ENCODE measurements at regions not wholly inside any gene's neighbourhood (a gene's known extent, or its start where the extent isn't known, plus 50 kb on each side); places are given as distances from the start of the nearest gene placed in this dataset.

GRCh38 chr16:51402785-51403184, 251.7 kb upstream of the SALL1 start:
- Mint-ChIP-seq H3K27me3 (peaks cover 2% of the 10 kb centered on the region), H3K27ac (no peak overlapping the region), H3K36me3 (no peaks in the 10 kb centered on the region), H3K9me3 (peaks cover 11% of the 10 kb centered on the region), H3K4me1 (ENCODE audit: unreplicated experiment) (no peaks in the 10 kb centered on the region), H3K4me3 (no peak overlapping the region)
- no peak for TF ChIP-seq CTCF (conservative IDR thresholded peaks at IDR 0.05)
- no peak for DNase-seq (ENCODE audit: extremely low spot score, unreplicated experiment)

- TF ChIP-seq CTCF (conservative IDR thresholded peaks at IDR 0.05): no peak
- DNase-seq (ENCODE audit: extremely low spot score, unreplicated experiment): no peak
- Mint-ChIP-seq H3K4me1 (ENCODE audit: unreplicated experiment) (no peaks in the 10 kb centered on the region), H3K36me3 (no peaks in the 10 kb centered on the region), H3K27ac (no peak overlapping the region), H3K9me3 (peaks cover 11% of the 10 kb centered on the region), H3K4me3 (no peak overlapping the region), H3K27me3 (peaks cover 2% of the 10 kb centered on the region)
Measured at GRCh38 chr16:51402298-51402697, 251.2 kb upstream of the SALL1 start.

GRCh38 chr16:51401673-51402072, 250.6 kb upstream of the SALL1 start:
- no peak overlapping the region for H3K27ac Mint-ChIP-seq
- H3K4me1 Mint-ChIP-seq (ENCODE audit: unreplicated experiment): no peaks in the 10 kb centered on the region
- peaks cover 2% of the 10 kb centered on the region for H3K27me3 Mint-ChIP-seq
- no peaks in the 10 kb centered on the region for H3K36me3 Mint-ChIP-seq
- TF ChIP-seq CTCF (conservative IDR thresholded peaks at IDR 0.05): no peak
- H3K4me3 Mint-ChIP-seq: no peak overlapping the region
- peaks cover 11% of the 10 kb centered on the region for H3K9me3 Mint-ChIP-seq
- DNase-seq (ENCODE audit: extremely low spot score, unreplicated experiment): no peak

GRCh38 chr16:51399908-51400670, 249.0 kb upstream of the SALL1 start:
- Mint-ChIP-seq H3K9me3 (peaks cover 11% of the 10 kb centered on the region), H3K4me3 (no peak overlapping the region), H3K27ac (no peak overlapping the region), H3K27me3 (peaks cover 2% of the 10 kb centered on the region), H3K4me1 (ENCODE audit: unreplicated experiment) (no peaks in the 10 kb centered on the region), H3K36me3 (no peaks in the 10 kb centered on the region)
- no peak for DNase-seq (ENCODE audit: extremely low spot score, unreplicated experiment)
- TF ChIP-seq CTCF (conservative IDR thresholded peaks at IDR 0.05): no peak

GRCh38 chr16:51394421-51394820, 243.4 kb upstream of the SALL1 start:
- no peak overlapping the region for H3K27ac Mint-ChIP-seq
- H3K4me3 Mint-ChIP-seq: no peak overlapping the region
- no peaks in the 10 kb centered on the region for H3K36me3 Mint-ChIP-seq
- peaks cover 11% of the 10 kb centered on the region for H3K4me1 Mint-ChIP-seq (ENCODE audit: unreplicated experiment)
- no peak for TF ChIP-seq CTCF (conservative IDR thresholded peaks at IDR 0.05)
- peaks cover 10% of the 10 kb centered on the region for H3K27me3 Mint-ChIP-seq
- no peak for DNase-seq (ENCODE audit: extremely low spot score, unreplicated experiment)
- no peaks in the 10 kb centered on the region for H3K9me3 Mint-ChIP-seq
